NCI-H526 (cell line): ENCODE measurements at regions not wholly inside any gene's neighbourhood (a gene's known extent, or its start where the extent isn't known, plus 50 kb on each side); places are given as distances from the start of the nearest gene placed in this dataset.

Experiments used
- DNase-seq, 2 experiments: peaks; one replicate each; lab custom pipeline; 2025; lab: John Stamatoyannopoulos, UW

DNA sequence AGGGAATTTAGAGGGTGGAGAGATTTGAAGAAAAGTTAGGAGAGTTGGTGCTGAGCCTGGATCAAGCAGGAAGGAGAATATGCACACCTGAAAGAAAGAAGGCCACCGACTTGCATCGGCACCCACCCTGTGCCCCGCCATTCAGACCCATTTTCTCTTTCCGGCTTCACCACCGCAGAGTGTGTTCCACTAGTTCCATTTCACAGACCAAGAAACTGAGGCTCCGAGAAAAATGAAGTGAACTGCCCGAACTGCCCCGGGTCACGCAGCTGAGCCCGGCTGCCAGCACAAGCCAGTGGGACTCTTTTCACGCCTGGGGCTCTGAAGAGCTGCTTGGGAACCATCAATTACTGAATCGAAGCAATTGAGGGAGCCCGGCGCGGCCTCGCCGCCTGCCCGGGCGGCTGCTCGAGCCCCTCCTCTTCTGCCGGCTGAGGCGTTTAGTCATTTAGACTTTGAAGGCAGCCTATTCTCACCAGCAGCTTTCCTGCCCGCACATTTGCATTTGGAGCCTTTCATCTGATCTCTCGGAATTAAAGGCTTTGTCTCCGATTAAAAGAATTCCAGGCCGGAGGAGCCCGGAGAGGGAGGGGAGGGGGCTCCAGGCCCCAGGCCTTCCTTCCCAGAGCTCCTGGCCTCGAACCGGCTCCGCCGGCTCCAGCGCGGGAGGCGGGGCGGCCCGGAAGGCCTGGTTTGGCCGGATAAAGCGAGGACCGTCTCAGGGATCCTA is 140.2 kb upstream of the PJA1 start:
- peak; percentile 43 to 63 for DNase-seq

DNA sequence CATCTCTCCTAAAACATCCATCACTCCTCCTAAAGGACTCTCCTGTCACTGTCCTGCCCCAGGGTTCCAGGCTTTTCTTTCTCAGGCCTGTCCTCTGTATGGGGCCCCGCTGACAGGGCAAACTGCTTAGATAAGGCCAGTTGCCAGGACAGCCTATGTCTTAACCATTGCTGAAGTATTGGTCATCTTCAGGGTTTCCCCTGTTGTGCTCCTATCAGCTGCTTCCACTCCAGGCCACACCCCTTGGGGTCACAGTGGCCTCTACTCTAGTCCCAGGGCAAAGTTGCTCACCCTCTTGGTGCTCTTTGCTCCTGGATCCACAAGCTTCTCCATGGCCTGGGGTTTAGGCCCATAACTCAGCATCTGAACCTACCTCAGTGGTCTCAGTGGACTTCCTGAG is 138.0 kb upstream of the PJA1 start:
- no peak for DNase-seq

- no peak for DNase-seq
Measured at GRCh38 chrX:69299951-69300714, 134.9 kb upstream of the PJA1 start.

DNA sequence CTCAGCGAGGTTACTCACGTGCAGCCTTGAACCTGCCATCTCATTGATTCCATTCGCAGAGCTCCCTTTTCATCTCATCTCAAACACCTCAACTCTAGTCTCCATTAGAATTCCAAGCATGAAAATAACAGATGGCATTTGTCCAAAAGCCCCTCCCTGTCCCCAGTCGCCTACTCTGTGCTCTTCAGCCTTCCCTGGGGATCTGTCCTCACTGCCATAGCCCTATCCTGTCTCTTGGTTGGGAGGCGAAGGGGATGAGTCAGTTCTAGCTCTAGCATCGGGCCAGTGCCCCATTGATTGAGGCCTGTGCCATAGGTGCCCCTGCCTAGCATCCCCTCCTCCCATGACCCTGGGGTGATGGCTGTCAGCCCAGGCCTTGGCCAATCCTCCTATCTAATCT is 134.0 kb upstream of the PJA1 start:
- DNase-seq = no peak

DNA sequence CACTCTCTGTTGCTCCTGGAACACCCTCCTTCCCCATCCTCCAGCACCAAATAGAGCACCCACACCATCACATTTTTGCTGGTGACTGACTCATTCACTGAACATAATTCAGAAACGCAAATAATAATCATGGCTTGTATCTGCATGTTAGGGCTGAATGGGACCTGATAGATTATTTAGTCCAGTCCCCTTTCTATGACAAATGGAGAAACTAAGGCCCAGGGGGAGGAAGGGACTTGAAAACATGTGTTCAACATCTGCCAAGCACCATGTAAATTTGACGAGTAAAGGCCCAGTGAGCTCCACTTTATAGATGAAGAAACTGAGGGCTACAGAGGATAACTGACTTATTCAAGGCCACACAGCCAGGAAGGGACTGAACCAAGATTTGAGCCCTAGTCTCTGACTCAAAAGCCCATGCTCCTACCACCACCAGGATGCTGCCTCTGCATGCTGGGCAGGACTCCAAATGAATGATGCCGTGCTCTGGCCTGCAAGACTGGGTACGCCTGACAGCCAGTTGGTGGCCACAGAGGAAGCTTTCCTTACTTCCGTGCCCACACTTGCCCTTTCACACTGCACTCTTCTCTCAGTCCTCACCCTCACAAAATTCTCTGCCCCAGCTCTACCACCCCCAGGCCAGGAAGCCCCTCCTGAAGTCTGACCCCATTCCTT is 133.3 kb upstream of the PJA1 start:
- no peak for DNase-seq

- DNase-seq = no peak
Measured at GRCh38 chrX:69297506-69297905, 132.3 kb upstream of the PJA1 start.

GRCh38 chrX:69293776-69294601 is 128.7 kb upstream of the PJA1 start:
- no peak for DNase-seq

- no peak for DNase-seq
Measured at GRCh38 chrX:69291116-69291515, 125.9 kb upstream of the PJA1 start.

DNA sequence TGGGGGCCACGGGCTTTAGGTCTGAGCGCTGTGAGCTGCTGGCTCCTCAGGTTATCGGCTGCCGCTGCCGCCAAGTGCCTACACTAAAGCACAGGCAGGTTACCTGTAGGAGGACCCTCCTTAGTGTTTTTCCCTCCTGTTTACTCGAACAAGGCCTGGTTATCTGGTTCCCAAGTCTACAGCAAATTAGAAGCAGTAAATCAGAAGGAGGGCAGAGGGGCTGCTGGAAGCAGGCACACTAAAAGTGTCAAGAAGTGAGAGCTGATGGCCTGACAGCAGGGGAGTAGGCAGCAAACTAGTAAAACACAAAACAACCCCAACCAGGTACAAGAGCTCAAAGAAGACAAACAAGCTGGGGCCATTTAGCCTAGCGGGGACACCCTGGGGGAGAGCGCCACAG is 125.0 kb upstream of the PJA1 start:
- DNase-seq = no peak

DNA sequence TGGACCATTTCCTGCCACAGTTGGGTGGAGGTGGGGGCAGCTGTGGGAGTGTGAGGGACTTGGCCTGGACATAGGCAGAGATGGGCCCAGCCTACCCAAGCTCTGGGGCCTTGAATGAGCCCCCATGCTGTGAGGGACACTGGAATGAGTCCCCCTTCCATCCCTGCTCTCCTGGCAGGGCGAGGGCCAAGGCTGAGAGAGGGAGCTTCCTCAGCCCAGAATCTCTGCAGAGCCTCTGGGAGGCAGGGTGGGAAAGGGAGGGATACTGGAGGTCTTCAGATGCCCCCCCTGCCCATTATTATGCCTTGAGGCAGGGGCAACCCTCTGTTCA is 124.5 kb upstream of the PJA1 start:
- DNase-seq = no peak

- DNase-seq = no peak
Measured at GRCh38 chrX:69289046-69289792, 124.0 kb upstream of the PJA1 start.

- no peak for DNase-seq
Measured at GRCh38 chrX:69287095-69287494, 121.8 kb upstream of the PJA1 start.

DNA sequence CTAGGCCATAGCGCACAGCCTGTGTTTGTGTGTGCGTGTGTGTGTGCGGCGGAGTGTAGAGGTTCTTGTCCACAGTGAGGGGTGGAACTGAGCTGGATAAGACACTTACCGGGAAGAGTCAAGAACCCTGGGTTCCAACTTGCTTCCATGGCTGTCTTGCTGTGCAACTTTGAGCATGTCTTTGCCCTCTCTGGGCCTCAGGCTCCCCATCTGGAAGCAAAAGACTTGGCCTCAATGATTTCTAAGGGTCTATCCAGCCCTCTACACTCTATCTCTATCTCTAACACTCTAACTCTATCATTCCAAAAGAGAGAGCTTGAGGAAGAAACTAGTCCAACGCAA is 121.3 kb upstream of the PJA1 start:
- DNase-seq = no peak

DNA sequence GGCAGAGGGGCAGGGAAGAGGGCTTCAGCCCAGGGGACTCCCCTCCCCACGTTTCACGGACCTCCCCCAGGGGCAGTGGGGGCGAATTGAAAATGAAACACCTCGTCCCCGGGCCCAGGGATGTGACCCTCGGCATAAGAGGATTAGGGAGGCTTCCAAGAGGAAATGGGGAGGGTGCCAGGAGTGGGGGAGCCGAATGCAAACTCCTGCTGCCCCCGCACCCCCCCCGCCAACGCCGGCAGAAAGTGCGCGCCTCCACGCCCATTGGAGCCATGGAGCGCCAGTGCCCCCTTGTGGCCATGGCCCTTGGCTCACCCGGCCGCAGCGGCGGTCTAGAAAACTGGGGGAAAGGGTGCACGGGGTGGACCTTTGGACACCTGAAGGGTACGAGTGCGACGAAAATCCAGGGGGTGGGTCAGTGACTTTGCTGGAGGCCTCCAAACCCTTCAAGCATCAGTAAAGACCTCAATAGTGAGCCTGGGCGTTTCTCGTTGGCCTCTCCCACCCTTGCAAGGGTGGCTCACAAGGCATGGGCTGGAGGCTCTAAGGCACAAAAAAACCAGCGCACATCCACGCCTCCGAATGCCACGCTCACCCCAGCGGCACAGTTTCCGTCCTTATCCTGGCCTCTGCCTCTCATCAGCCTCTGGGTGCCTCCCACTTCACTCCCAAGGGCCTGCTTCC is 120.8 kb upstream of the PJA1 start:
- peak in 1 of 2 experiments; percentile 59 for DNase-seq

DNA sequence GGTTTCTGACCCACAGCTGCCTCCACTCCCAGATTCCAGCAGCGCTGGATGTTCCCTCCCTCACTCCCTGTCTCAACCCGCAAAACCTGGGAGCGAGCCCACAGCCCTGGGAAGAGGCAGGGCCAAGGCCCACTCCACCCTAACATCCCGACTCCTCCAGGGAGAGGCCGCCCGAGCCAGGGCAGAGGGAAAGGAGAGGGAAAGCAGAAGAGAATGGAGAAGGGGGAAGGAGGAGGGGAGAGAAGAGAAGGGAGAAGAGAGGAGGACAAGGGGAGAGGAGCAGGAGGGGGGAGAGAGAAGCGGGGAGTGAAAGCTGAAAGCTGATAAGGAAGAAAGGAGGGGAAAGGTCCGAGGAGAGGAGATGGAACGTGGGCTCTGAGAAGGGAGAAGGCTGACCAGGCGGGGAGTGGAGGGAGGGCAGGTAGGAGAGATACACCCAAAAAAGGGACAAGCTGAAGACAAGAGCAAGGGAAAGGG is 120.2 kb upstream of the PJA1 start:
- DNase-seq = no peak

DNA sequence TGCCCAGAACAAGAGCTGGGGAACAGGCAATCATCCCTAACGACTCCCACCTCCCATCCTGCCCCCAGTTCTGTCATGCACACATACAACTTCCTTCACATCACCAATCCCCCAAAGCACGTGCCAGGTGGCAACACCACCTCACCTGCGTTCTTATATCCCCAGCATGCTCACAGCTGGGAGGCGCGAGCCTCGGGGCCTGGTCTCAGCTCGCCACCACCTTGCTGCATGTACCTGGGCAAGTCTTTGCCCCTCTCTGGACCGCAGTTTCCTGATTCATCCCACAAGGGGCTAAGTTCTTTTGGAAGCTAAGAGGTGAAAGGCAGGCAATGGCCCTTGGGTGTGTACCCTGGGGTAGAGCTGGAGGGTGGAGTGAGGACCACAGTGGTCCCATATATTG is 119.2 kb upstream of the PJA1 start:
- DNase-seq = no peak

DNA sequence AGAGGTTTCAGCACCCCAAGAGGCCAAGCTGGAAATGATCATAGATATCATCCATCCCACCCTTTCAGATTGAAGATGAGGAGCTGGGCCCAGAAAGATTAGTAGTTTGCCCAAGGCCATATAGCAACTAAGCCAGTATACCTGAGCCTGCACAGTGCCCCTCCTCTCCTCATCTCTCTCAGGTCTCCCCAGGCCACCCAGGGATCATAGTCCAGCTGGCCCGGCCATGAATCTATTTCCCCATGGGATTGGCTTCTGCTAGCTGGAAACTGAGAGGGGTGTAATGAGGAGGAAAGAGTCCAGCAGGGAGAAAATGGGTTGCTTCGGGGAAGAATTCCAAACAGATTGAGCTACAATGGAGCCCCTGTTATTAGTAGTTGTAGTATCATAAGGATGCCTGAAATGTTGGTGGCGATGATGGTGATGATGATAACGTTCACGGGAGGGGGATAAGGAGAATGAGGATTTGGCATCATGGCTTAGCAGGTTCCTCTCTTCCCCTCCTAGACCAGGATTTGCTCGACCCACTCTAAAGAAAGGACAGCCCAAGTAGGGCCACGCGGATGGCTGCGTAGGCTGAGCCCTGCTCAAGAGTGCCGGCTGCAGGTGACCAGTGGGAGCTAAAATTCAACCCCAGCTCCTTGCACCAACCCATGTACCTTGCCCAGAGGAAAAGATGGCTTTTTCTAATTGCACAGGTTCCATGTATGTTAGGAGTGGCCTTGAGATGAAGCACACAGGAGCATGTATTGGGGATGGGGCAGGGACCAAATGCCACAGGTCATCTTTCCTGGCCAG is 117.8 kb upstream of the PJA1 start:
- no peak for DNase-seq

- DNase-seq = no peak
Measured at GRCh38 chrX:69280933-69281332, 115.7 kb upstream of the PJA1 start.

GRCh38 chrX:69279234-69279633 is 114.0 kb upstream of the PJA1 start:
- no peak for DNase-seq

DNA sequence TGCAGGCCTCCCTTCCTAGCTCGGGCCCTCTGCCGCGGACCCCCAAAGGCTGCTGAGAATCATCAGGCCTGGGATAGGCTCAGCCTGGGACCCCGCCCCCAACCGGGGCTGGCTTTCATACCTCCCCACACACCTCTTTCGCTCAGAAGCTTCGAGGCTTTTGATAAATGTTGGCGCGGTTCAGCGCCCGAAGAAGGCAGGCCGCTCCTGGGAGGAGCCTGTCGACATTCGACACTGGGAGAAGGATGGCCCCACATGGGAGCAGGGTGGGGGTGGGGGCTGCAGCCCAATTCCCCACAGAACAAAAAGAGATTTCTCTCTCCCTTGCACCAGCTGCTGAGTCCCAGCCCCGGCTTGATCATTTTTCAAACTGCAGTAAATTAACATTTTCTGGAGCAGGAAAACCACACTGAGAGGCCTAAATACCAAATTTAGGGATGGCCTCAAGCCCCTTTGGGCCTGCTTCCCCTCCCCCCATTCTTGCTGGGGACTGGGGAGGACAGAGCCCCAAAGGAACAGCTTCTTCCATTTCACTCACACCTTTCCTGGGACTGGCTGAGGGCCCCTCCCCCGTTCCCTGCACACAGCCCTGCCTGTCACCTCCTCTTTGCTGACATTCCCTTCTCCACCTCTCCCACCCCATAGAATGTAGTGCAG is 112.9 kb upstream of the PJA1 start:
- DNase-seq = no peak
